Upper lobe of right lung (tissue), 1 donor: ENCODE measurements at regions not wholly inside any gene's neighbourhood (a gene's known extent, or its start where the extent isn't known, plus 50 kb on each side); places are given as distances from the start of the nearest gene placed in this dataset.

Experiments
- ATAC-seq: fragments of 200-7000 bp; cut with Tn5 transposase; one replicate; pipeline ENCODE4 v1.9.1; 2020; ENCODE audit warnings: mild to moderate bottlenecking, moderate library complexity
- DNase-seq: peaks from one replicate; pipeline ENCODE4 v3.0.0-alpha.2; 2020
- H3K27ac ChIP-seq: fragments of 200-600 bp; one replicate; pipeline ENCODE4 v1.8.0; 2022
- H3K27me3 ChIP-seq: fragments of 200-600 bp; one replicate; pipeline ENCODE4 v1.8.0; 2022; ENCODE audit warnings: mild to moderate bottlenecking
- H3K36me3 ChIP-seq: fragments of 200-600 bp; one replicate; pipeline ENCODE4 v1.8.0; 2022
- H3K4me1 ChIP-seq: fragments of 200-600 bp; one replicate; pipeline ENCODE4 v1.8.0; 2022
- H3K4me3 ChIP-seq: fragments of 200-600 bp; one replicate; pipeline ENCODE4 v1.8.0; 2022; ENCODE audit warnings: mild to moderate bottlenecking
- H3K9me3 ChIP-seq: fragments of 200-600 bp; one replicate; pipeline ENCODE4 v1.8.0; 2022
- CTCF ChIP-seq: fragments of 200-600 bp; IDR thresholded peaks from one replicate; pipeline ENCODE4 v1.8.0; 2022; ENCODE audit warnings: antibody characterized with exemption
- intact Hi-C: fragments of 100-400 bp; cut with DNase I; formaldehyde crosslinking; loops from one replicate; pipeline ENCODE4 v1.11.0; 2022
- donor health status: DM: no; HTN: yes; CAD: no; lungs with severe emphysema.

- no peaks in the 10 kb centered on the region for H3K27me3 ChIP-seq
- no peaks in the 10 kb centered on the region for H3K9me3 ChIP-seq
- H3K4me3 ChIP-seq: no peak overlapping the region
- no peak for TF ChIP-seq CTCF
- ATAC-seq: no peak
- no peak overlapping the region for H3K27ac ChIP-seq
- intact Hi-C loops: no loop called here
- H3K36me3 ChIP-seq: no peaks in the 10 kb centered on the region
- H3K4me1 ChIP-seq: no peaks in the 10 kb centered on the region
- no peak for DNase-seq
Observed at GRCh38 chr20:11248687-11249638, 575.2 kb upstream of the JAG1 start.

DNA sequence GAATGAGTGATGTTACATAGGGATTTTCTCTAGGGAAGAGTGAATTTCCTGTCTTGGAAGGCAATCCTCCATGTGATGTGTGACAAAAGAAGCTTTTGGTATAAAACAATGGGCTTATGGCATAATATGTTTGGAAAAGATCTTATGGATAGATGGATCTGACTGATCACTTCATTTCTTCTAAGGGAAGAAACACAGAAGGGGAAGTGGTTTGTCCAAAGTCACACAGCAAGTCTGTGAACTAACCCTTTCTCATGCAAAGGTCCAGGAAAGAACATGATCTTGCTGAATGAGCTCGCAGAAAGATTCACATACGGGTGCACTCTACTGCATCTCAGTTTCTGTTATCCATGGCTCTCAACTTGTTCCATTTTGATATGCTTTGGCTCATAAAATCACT, 575.9 kb upstream of the JAG1 start:
- Histone ChIP-seq H3K27me3 (no peaks in the 10 kb centered on the region), H3K9me3 (no peaks in the 10 kb centered on the region), H3K4me1 (no peaks in the 10 kb centered on the region), H3K27ac (no peak overlapping the region), H3K4me3 (no peak overlapping the region), H3K36me3 (no peaks in the 10 kb centered on the region)
- no peak for TF ChIP-seq CTCF
- DNase-seq (no peak), ATAC-seq (no peak)
- intact Hi-C loops: no loop called here

DNA sequence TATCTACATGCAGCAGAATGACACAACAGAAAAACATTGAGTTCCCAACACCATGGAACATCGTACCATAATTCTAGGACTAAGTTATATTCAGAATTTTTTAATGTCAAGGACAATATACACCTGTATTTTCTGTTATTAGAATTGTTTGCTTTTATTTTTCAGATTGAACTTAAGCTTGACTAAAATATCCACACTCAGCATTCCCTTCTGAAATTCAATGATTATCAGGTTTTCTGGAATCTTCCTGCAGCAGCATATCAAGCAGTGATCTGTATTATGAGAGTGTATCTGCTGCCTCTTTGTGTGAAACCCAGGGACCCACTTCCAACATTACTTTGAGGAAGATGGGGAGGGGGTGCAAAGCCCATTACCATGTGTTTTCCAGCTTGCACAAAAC, 578.6 kb upstream of the JAG1 start:
- DNase-seq (no peak), ATAC-seq (no peak)
- Histone ChIP-seq H3K4me3 (no peak overlapping the region), H3K36me3 (no peaks in the 10 kb centered on the region), H3K9me3 (no peaks in the 10 kb centered on the region), H3K4me1 (no peaks in the 10 kb centered on the region), H3K27ac (no peak overlapping the region), H3K27me3 (no peaks in the 10 kb centered on the region)
- TF ChIP-seq CTCF: no peak
- intact Hi-C loops: no loop called here

GRCh38 chr20:11255455-11255854, 581.7 kb upstream of the JAG1 start:
- Histone ChIP-seq H3K9me3 (no peaks in the 10 kb centered on the region), H3K27ac (no peak overlapping the region), H3K4me1 (no peaks in the 10 kb centered on the region), H3K4me3 (no peak overlapping the region), H3K27me3 (no peaks in the 10 kb centered on the region), H3K36me3 (no peaks in the 10 kb centered on the region)
- intact Hi-C loops: no loop called here
- DNase-seq (no peak), ATAC-seq (no peak)
- no peak for TF ChIP-seq CTCF

DNA sequence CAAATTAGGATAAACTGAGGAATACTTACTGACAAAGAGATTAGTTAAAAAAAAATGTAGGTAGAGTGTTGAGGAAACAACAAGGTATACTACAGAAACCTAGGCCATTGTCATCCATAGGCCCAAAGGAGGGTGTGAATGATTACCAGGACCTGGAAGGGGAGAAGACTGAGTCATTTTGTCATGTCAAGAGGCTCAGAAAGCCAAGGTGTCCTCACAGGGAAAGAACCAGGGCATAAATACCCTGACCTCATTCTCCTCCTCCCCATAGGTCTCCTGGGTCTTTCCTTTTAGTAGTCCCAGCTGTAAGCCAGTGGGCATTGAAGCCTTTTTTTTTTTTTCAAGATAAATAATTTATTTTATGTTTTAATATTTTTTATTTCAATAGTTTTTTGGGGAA, 582.1 kb upstream of the JAG1 start:
- intact Hi-C loops: no loop called here
- no peak overlapping the region for H3K4me3 ChIP-seq
- ATAC-seq (no peak), DNase-seq (no peak)
- no peak overlapping the region for H3K27ac ChIP-seq
- TF ChIP-seq CTCF: no peak
- no peaks in the 10 kb centered on the region for H3K4me1 ChIP-seq
- no peaks in the 10 kb centered on the region for H3K9me3 ChIP-seq
- no peaks in the 10 kb centered on the region for H3K27me3 ChIP-seq
- no peaks in the 10 kb centered on the region for H3K36me3 ChIP-seq
